GM21786 (cell line): ENCODE measurements at regions not wholly inside any gene's neighbourhood (a gene's known extent, or its start where the extent isn't known, plus 50 kb on each side); places are given as distances from the start of the nearest gene placed in this dataset.
A peak's percentile ranks its signal among the peaks of the same experiment; 100 is the strongest.

Experiments
- ATAC-seq: cut with Tn5 transposase; IDR thresholded peaks from one replicate; pipeline ENCODE4 v1.9.1; 2021; ENCODE audit not compliant: unreplicated experiment

- no peak for ATAC-seq
Observed at GRCh38 chr3:18778598-18778997, 353.5 kb upstream of the SATB1 start.

GRCh38 chr3:18778094-18778493 is 353.0 kb upstream of the SATB1 start:
- ATAC-seq, result no peak

DNA sequence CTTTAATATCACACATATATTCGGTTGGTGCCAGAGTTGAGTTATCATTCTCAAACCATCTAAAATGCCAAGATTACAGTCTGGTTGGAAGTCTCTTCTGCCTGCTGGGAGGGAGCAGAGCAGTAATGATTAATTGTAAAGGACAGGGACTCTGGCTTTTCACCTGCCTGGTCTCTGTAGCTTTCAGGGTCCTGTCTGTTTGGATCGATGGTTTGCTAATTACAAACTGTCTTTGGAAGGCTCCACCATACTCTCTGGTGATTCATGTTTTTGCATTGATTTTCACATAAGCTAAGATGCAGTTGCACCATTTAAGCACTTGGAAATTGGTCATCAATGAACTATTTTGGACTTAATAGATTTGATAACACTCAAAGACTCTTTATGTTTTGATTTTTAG is 350.4 kb upstream of the SATB1 start:
- no peak for ATAC-seq

GRCh38 chr3:18774319-18775088 is 349.4 kb upstream of the SATB1 start:
- no peak for ATAC-seq

- no peak for ATAC-seq
Observed at GRCh38 chr3:18772699-18773305, 347.7 kb upstream of the SATB1 start.

DNA sequence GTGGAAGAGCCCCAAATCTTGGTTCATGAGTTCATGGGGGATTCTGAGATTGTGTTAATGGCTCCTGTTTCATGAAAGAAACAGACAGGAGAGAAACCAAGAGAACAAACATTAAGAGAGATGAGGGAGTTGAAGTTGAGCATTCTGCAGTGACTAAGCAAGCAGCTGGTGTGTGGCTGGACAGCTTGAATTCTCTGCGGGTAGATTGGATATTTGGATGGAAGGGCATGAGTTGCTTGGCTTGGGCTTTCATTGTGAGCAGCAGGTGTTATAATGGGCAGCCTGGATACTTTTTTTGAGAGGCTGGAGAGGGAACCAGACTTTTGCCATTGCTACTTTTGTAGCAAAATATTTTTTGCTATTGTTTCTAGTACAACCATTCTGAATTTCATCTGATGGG is 346.8 kb upstream of the SATB1 start:
- no peak for ATAC-seq

- no peak for ATAC-seq
Observed at GRCh38 chr3:18770800-18771199, 345.7 kb upstream of the SATB1 start.

DNA sequence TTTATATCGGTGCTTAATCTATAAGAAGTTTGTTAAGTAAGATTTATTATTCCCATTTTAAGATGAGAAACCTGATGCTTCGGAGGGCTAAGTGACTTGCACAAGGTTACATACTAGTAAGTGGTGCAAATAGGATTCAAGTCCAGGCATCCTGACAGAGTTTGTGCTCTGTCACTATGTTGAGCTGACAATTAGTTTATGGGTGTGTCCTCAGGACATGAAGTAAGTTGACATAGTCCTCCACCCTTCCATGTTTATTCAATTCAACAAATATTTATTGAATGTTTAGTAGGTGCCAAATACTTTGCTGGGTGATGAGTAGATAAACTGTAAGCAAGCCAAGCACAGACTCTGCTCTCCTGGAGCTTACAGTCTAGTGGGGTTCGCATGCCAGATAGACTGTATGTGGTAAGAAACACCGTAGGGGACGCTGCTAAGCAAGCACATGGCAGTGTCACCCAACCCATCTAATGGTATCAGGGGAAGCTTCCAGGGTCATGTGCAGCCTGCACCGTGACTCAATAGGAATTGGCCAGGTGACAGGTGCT is 342.7 kb upstream of the SATB1 start:
- no peak for ATAC-seq

DNA sequence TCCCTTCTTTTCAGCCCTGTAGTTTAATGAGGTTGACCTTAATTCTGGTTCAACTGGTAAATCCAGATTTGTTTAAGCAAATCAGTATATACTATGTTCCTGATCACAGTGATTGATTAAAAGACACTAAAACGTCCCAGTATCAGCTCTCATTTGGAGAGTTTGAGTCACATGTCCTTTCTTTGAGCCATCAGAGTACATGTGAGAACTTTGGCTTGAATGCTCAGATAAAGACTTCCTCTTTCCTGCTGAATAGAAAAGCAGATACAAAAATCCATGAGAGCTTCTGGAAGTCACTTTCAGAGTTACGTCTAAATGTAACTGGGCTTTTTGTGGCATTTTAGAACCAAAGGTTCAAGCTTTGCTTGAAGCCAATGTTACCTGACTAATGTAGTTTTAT is 341.8 kb upstream of the SATB1 start:
- no peak for ATAC-seq

DNA sequence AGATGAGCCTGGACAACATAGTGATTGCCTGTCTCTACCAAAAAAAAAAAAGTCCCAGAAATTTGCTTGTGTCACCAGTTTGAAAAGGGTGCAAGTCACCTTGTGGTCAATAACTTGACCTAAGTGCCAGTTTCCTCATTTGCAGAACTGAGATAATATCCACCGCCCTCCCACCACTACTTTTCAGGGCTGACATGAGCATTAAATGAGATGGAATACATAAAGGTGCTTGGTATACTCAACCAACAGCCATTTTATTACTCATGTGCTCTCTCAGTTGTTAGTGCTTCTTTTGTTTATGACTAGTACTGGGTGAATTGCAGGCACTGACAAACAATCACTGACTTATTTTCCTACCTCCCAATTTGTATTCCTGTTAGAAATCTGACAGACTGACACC is 340.5 kb upstream of the SATB1 start:
- no peak for ATAC-seq

DNA sequence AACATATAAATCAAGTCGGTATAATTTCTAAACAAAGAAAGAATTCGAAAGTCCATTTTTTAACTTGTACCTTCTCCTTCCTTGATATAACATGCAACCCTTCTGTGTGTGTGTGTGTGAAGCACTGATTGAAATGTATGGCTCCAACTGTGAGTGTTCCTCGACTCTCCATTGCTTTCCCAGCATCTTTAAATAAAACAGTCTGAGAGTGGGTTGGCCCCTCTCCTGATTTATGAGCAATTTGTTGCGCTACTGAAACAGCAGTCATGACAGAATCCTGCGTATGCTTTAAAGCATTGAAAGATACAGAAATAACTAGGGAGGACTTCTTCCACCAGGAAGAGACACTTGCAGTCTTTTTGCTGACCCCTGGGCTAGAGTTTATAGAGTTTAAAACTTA is 340.0 kb upstream of the SATB1 start:
- no peak for ATAC-seq

DNA sequence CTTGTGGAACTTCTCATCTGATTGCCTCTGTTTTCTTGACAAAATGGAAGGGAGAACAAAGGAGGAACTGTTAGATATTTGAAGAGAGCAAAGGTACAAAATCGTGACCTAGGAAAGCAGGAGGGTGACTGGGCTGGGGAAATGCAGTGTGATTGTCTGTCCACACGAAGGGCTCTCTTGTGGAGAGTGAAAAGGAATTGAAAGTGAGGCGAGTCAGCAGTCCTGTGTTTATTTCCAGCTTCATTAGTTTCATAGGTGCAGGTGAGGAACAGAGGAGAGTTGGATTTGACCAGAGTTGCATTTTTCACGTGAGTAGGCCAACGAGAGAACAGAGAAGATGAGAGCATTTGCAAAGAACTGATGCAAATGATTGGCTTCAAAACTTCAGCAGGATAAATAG is 336.4 kb upstream of the SATB1 start:
- no peak for ATAC-seq

GRCh38 chr3:18758047-18758704 is 333.0 kb upstream of the SATB1 start:
- peak; percentile 96 for ATAC-seq

DNA sequence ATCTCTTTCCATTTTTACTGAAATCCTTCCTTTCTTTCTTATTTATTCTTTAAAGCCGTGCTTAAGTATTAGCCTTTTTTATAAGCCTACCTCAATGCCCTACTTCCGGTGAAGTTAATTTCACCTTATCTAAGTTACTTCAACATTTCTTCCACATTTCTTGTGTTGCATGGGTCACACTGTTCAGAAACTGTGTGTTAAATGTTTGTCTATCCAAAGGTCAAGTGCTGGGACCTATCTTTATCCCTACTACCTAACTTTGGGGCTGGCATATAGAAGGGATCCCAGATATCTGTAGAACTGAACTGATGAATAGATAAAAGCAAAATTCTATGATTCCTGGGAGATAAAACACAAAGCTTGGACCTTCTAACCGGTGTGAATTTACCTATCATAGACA is 332.3 kb upstream of the SATB1 start:
- ATAC-seq, result no peak

DNA sequence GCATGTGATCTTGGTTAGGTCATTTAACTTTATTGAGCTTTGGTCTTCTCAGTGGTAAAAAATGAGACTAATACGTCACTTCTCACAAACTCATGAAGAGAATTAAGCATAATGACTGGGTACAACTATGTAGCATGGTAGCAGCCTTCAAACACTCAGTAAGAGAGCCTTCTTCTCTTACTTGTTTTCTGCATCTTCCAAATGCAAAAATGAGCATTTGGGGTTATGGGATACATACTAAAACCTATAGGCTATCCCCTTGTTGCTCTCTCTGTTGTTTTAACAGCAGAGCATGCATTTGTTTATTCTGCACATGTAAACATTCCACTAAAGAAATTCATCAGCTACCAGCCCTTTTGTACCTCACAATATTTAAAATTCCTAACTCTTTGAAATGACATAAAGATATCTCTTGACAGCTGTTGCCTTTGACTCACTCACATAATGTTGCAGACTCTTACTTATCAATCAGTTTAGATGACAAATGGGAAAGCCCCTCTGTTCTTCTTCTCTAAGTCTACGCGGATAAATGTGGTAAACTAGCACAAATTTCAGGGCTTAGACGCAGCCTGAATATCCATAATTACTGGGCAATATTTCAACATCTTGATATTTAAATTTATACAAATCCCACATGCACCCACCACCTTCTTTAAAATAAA is 327.3 kb upstream of the SATB1 start:
- no peak for ATAC-seq

DNA sequence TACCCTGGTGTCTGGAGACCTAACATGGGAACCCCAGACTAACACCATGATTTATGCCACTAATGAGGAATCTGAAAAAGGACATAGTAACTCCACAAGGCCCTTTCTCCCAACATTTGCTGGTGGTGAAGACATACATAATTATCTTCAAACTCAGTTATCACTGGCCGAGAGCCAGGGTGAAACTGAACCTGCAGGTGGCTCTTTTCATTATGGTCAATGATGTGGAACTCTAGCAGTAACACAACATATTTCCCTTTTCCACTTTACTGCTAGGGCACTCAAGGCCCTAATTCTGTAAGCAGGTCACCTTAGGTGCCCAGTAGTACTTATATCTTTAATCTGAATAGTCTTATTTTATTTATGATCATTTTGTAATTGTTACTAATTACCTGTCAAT is 326.4 kb upstream of the SATB1 start:
- ATAC-seq, result peak; percentile 41

DNA sequence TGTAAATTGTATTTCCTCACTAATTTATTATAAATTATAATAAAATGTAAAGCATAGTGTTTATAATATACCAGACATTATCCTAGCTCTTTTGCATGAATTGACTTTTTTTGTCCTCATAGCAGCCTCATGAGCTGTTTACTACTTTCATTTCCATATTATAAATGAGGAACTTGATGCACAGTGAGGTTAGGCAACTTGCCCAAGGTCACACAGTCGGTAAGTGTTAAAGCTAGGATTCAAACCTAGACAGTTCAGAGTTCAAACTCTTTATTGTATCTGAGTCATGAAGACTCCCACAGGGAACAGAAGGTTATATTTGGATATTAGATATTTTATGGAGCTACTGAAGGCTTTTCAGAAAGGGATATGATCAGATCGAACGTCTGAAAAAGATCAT is 322.2 kb upstream of the SATB1 start:
- ATAC-seq, result no peak

DNA sequence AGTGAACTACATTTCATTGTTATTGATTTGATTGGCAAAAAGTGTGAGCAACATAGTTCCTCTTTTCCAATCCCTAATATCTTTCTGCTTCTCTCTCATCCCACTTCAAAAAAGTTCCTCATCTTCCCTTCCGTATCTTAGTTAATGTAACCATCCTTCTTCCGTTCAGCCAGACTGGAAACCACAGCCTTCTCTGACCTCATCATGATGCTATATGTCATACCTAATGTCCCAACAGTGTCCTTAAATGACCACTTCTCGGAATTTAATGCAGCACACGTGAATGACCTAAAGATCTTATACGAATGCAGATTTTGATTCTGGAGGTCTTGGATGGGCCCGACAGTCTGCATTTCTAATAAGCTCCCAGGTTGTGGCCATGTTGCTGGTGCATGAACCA is 320.3 kb upstream of the SATB1 start:
- ATAC-seq, result no peak

GRCh38 chr3:18744472-18744871 is 319.3 kb upstream of the SATB1 start:
- no peak for ATAC-seq

GRCh38 chr3:18743761-18744160 is 318.6 kb upstream of the SATB1 start:
- no peak for ATAC-seq
